HEK293 (cell line): ENCODE measurements at regions not wholly inside any gene's neighbourhood (a gene's known extent, or its start where the extent isn't known, plus 50 kb on each side); places are given as distances from the start of the nearest gene placed in this dataset.

Source experiments
- CTCF ChIP-seq: fragments of 450-650 bp; formaldehyde crosslinking; IDR thresholded peaks from 2 replicates; pipeline ENCODE4 v1.5.1; 2016; ENCODE audit warnings: missing biosample characterization, missing genetic modification characterization
- GLI4 ChIP-seq: fragments of 450-650 bp; formaldehyde crosslinking; IDR thresholded peaks from 2 replicates; pipeline ENCODE4 v1.5.1; 2016; ENCODE audit warnings: missing biosample characterization, missing genetic modification characterization
- HOXA7 ChIP-seq: sonication (generic); formaldehyde crosslinking; IDR thresholded peaks from 2 replicates; pipeline ENCODE4 v1.8.1; 2022; ENCODE audit warnings: missing genetic modification reagents, borderline replicate concordance
- YY2 ChIP-seq: fragments of 450-650 bp; formaldehyde crosslinking; IDR thresholded peaks from 2 replicates; pipeline ENCODE4 v1.5.1; 2016; ENCODE audit warnings: missing biosample characterization, missing genetic modification characterization
- ZBTB1 ChIP-seq: fragments of 450-650 bp; formaldehyde crosslinking; IDR thresholded peaks from 2 replicates; pipeline ENCODE4 v1.5.1; 2016; ENCODE audit warnings: missing biosample characterization, missing genetic modification characterization
- ZBTB21 ChIP-seq: fragments of 450-650 bp; formaldehyde crosslinking; IDR thresholded peaks from 2 replicates; pipeline ENCODE4 v1.5.1; 2017; ENCODE audit warnings: missing biosample characterization, missing genetic modification characterization
- ZEB2 ChIP-seq: fragments of 450-650 bp; formaldehyde crosslinking; IDR thresholded peaks from 2 replicates; pipeline ENCODE4 v1.5.1; 2016; ENCODE audit warnings: missing biosample characterization, missing genetic modification characterization
- ZNF274 ChIP-seq, 2 experiments: fragments of 200-500 bp in 1 of 2; fragments of 450-650 bp in 1 of 2; sonication (Bioruptor generic) in 1 of 2; formaldehyde crosslinking in 1 of 2; IDR thresholded peaks; 2 replicates each; pipeline versions ENCODE4 v1.5.1 to v1.6.1; 2014 to 2016; ENCODE audit warnings: borderline replicate concordance in 1 of 2, inconsistent platforms in 1 of 2, low read length in 1 of 2, missing biosample characterization in 1 of 2, missing genetic modification characterization in 1 of 2
- ZNF513 ChIP-seq: fragments of 450-650 bp; IDR thresholded peaks from 2 replicates; pipeline ENCODE4 v1.5.1; 2018; ENCODE audit warnings: missing biosample characterization, missing genetic modification characterization
- ZNF561 ChIP-seq: fragments of 450-650 bp; IDR thresholded peaks from 2 replicates; pipeline ENCODE4 v1.5.1; 2018; ENCODE audit warnings: missing biosample characterization, missing genetic modification characterization, borderline replicate concordance
- ZNF701 ChIP-seq: fragments of 450-650 bp; formaldehyde crosslinking; IDR thresholded peaks from 2 replicates; pipeline ENCODE4 v1.5.1; 2016; ENCODE audit warnings: missing biosample characterization, missing genetic modification characterization
- ZNF747 ChIP-seq: fragments of 450-650 bp; formaldehyde crosslinking; IDR thresholded peaks from 2 replicates; pipeline ENCODE4 v1.5.1; 2016; ENCODE audit warnings: missing biosample characterization, missing genetic modification characterization
- ZNF830 ChIP-seq: fragments of 450-650 bp; IDR thresholded peaks from 2 replicates; pipeline ENCODE4 v1.5.0; 2018; ENCODE audit warnings: missing biosample characterization, missing genetic modification characterization, low read depth, mild to moderate bottlenecking, moderate library complexity
- ZSCAN23 ChIP-seq: fragments of 450-650 bp; formaldehyde crosslinking; IDR thresholded peaks from 2 replicates; pipeline ENCODE4 v1.5.1; 2016; ENCODE audit warnings: missing biosample characterization, missing genetic modification characterization

- TF ChIP-seq CTCF (tag by site-specific recombination) (no peak), ZNF561 (no peak), ZNF747 (tag by site-specific recombination) (no peak), ZNF274 (IDR thresholded peaks at IDR 0.05; ENCODE audit: low read length) (no peak), ZNF274 (tag by site-specific recombination; IDR thresholded peaks at IDR 0.05; ENCODE audit: borderline replicate concordance) (no peak), ZNF701 (tag by site-specific recombination) (no peak), ZNF830 (tag by site-specific recombination) (no peak), HOXA7 (no peak), ZSCAN23 (no peak), GLI4 (no peak), ZNF513 (tag by site-specific recombination) (no peak), ZBTB21 (no peak), YY2 (no peak), ZEB2 (tag by site-specific recombination) (no peak), ZBTB1 (tag by site-specific recombination) (no peak)
Measured at GRCh38 chr4:151459375-151459774, 50.4 kb downstream of the FHIP1A start.
